K562 (cell line): ENCODE measurements at regions not wholly inside any gene's neighbourhood (a gene's known extent, or its start where the extent isn't known, plus 50 kb on each side); places are given as distances from the start of the nearest gene placed in this dataset.

Experiments
- ATAC-seq: fragments of 200-7000 bp; cut with Tn5 transposase; 3 replicates; pipeline ENCODE4 v1.9.1; 2020; ENCODE audit warnings: moderate library complexity
- BruUV-seq: library from RNA; stranded (reverse); fragments of 400-500 nt; replicated peaks from 2 replicates; lab custom pipeline; 2021; lab: Mats Ljungman, UMichigan
- CTCF ChIA-PET: fragments of 300-600 bp; formaldehyde crosslinking; extraction: SDS; loops from one replicate; lab custom pipeline; 2021; ENCODE audit warnings: low intra/inter-chr PET ratio; lab: Yijun Ruan, JAX
- POLR2A ChIA-PET: fragments of 300-600, 350-650 bp; sonication (Branson Sonifier 250); formaldehyde crosslinking; extraction: SDS; loops from one replicate; lab custom pipeline; 2021; ENCODE audit warnings: antibody characterized with exemption, inconsistent platforms; lab: Yijun Ruan, JAX
- DNase-seq, 4 experiments: peaks; one replicate each; pipeline versions ENCODE4 v3.0.0 to v3.0.0-alpha.2; 2011 to 2018; ENCODE audit warnings: low spot score in 3 of 4, mixed read lengths in 3 of 4; ENCODE audit errors: extremely low read depth in 1 of 4
- FAIRE-seq: peaks from 2 replicates; lab custom pipeline; 2011; peaks lifted over from hg19 to GRCh38; lab: Jason Lieb, UNC
- H2AFZ ChIP-seq: 2 replicates; pipeline ENCODE4 v1.6.0; 2011; ENCODE audit warnings: low read depth, low read length, control low read depth, inconsistent platforms
- H3K27ac ChIP-seq: fragments of 200-600 bp; 3 replicates; pipeline ENCODE4 v1.8.0; 2011; ENCODE audit warnings: low read depth, mild to moderate bottlenecking, control low read depth, inconsistent platforms, low read length, moderate library complexity, mixed read lengths; ENCODE audit errors: extremely low read depth
- H3K27me3 ChIP-seq, 2 experiments: fragments of 300-600 bp in 1 of 2; 2 replicates in 1 of 2; 3 replicates in 1 of 2; pipeline versions ENCODE4 v1.6.0 to v1.8.0; 2011; ENCODE audit warnings: inconsistent platforms in 2 of 2, low read length in 2 of 2, mild to moderate bottlenecking in 1 of 2, mixed read lengths in 1 of 2, moderate library complexity in 1 of 2; ENCODE audit not compliant: control insufficient read depth in 2 of 2, insufficient read depth in 2 of 2
- H3K36me3 ChIP-seq: fragments of 300-600 bp; 3 replicates; pipeline ENCODE4 v1.8.0; 2011; ENCODE audit warnings: mild to moderate bottlenecking, low read length, inconsistent platforms; ENCODE audit not compliant: control insufficient read depth, insufficient read depth
- H3K4me1 ChIP-seq, 2 experiments: fragments of 200-600 bp in 1 of 2; replicated peaks in 1 of 2; 2 replicates in 1 of 2; 3 replicates in 1 of 2; pipeline versions ENCODE4 v1.5.1 to v1.8.0; 2011; ENCODE audit warnings: inconsistent platforms in 2 of 2, low read length in 2 of 2, mild to moderate bottlenecking in 1 of 2, mixed read lengths in 1 of 2, moderate library complexity in 1 of 2; ENCODE audit not compliant: control insufficient read depth in 2 of 2, insufficient read depth in 2 of 2
- H3K4me2 ChIP-seq: 2 replicates; pipeline ENCODE4 v1.6.1; 2011; ENCODE audit warnings: low read length, control low read depth, inconsistent platforms, mixed read lengths; ENCODE audit not compliant: insufficient read depth
- H3K4me3 ChIP-seq: fragments of 200-600 bp; sonication (generic), shearing (Covaris generic); 2 replicates; pipeline ENCODE4 v1.5.1; 2016; ENCODE audit warnings: control low read depth, inconsistent platforms
- H3K79me2 ChIP-seq: fragments of 200-600 bp; 3 replicates; pipeline ENCODE4 v1.8.0; 2011; ENCODE audit warnings: low read length, inconsistent platforms; ENCODE audit not compliant: control insufficient read depth, insufficient read depth
- H3K9ac ChIP-seq, 2 experiments: 2 replicates each; pipeline versions ENCODE4 v1.6.0 to v1.6.1; 2011; ENCODE audit warnings: low read depth in 2 of 2, low read length in 2 of 2, control low read depth in 1 of 2, inconsistent platforms in 1 of 2, mild to moderate bottlenecking in 1 of 2, mixed read lengths in 1 of 2; ENCODE audit not compliant: insufficient read depth in 1 of 2
- H3K9me1 ChIP-seq: one replicate; pipeline ENCODE4 v1.6.0; 2011; ENCODE audit warnings: inconsistent platforms, mild to moderate bottlenecking, low read length, moderate library complexity; ENCODE audit not compliant: control insufficient read depth, insufficient read depth
- H3K9me3 ChIP-seq: replicated peaks from 2 replicates; pipeline ENCODE4 v1.5.1; 2011; ENCODE audit warnings: low read depth, low read length, inconsistent platforms; ENCODE audit not compliant: control insufficient read depth, insufficient read depth
- H4K20me1 ChIP-seq: replicated peaks from 2 replicates; pipeline ENCODE4 v1.6.1; 2011; ENCODE audit warnings: low read length, inconsistent platforms, mixed read lengths; ENCODE audit not compliant: control insufficient read depth, insufficient read depth
- ARHGAP35 ChIP-seq: fragments of 450-650 bp; IDR thresholded peaks from 2 replicates; pipeline ENCODE4 v1.6.1; 2018; ENCODE audit not compliant: partially characterized antibody
- ARID3B ChIP-seq: fragments of 250-450 bp; sonication (Bioruptor Pico); IDR thresholded peaks from 2 replicates; pipeline ENCODE4 v1.4.0; 2020; ENCODE audit warnings: borderline replicate concordance
- BACH1 ChIP-seq: fragments of 200-800 bp; sonication (Bioruptor generic); IDR thresholded peaks from 2 replicates; pipeline ENCODE4 v1.6.1; 2016; ENCODE audit warnings: missing genetic modification characterization, missing compliant biosample characterization
- ETV1 ChIP-seq: fragments of 450-650 bp; conservative IDR thresholded peaks from 2 replicates; pipeline ENCODE4 v1.6.1; 2016; ENCODE audit warnings: missing genetic modification characterization, control low read depth, low read depth, missing compliant biosample characterization
- GATAD2A ChIP-seq: fragments of 450-650 bp; IDR thresholded peaks from 2 replicates; pipeline ENCODE4 v1.6.1; 2017
- KLF13 ChIP-seq: fragments of 450-650 bp; IDR thresholded peaks from 2 replicates; pipeline ENCODE4 v1.6.1; 2016; ENCODE audit warnings: missing genetic modification characterization, low read depth, mild to moderate bottlenecking, missing compliant biosample characterization, moderate library complexity, borderline replicate concordance
- LEF1 ChIP-seq: fragments of 450-650 bp; IDR thresholded peaks from 2 replicates; pipeline ENCODE4 v1.6.1; 2016; ENCODE audit warnings: mild to moderate bottlenecking
- MCM3 ChIP-seq: fragments of 450-650 bp; IDR thresholded peaks from 2 replicates; pipeline ENCODE4 v1.6.1; 2016
- SAP30 ChIP-seq: fragments of 200-600 bp; sonication (generic); IDR thresholded peaks from 2 replicates; pipeline ENCODE4 v1.6.1; 2012; ENCODE audit warnings: borderline replicate concordance, low read depth, mild to moderate bottlenecking, moderate library complexity, low read length, control low read depth, inconsistent platforms; ENCODE audit not compliant: insufficient read depth, poor library complexity, severe bottlenecking
- TEAD1 ChIP-seq, 2 experiments: fragments of 450-650 bp in 1 of 2; sonication (generic) in 1 of 2; formaldehyde crosslinking; IDR thresholded peaks; 2 replicates each; pipeline versions ENCODE4 v1.4.0 to v1.8.0; 2020 to 2022; ENCODE audit warnings: mild to moderate bottlenecking in 2 of 2, missing genetic modification reagents in 1 of 2
- ZNF224 ChIP-seq: sonication (generic); formaldehyde crosslinking; IDR thresholded peaks from 2 replicates; pipeline ENCODE4 v1.8.0; 2022; ENCODE audit warnings: mild to moderate bottlenecking, missing genetic modification reagents
- ZNF24 ChIP-seq: fragments of 450-650 bp; IDR thresholded peaks from 2 replicates; pipeline ENCODE4 v1.6.1; 2016
- ZNF316 ChIP-seq: fragments of 450-650 bp; IDR thresholded peaks from 2 replicates; pipeline ENCODE4 v1.6.1; 2016
- ZNF589 ChIP-seq: fragments of 200-800 bp; sonication (Bioruptor generic); IDR thresholded peaks from 2 replicates; pipeline ENCODE4 v1.6.1; 2016; ENCODE audit warnings: low read depth, missing genetic modification characterization, missing compliant biosample characterization
- WGBS: fragments of 100-300 bp; shearing (Covaris generic); methylation state at CpG from one replicate; pipeline ENCODE4 v1.1.6; 2016; ENCODE audit warnings: low coverage, mixed read lengths; ENCODE audit not compliant: insufficient coverage; ENCODE audit errors: missing lambda C conversion rate; 5-methylcytosine and 5-hydroxymethylcytosine counted together
- in situ Hi-C: fragments of 300-500 bp; cut with MboI; formaldehyde crosslinking; loops from 4 replicates; pipeline ENCODE4 v1.15.0; 2018; ENCODE audit warnings: inconsistent platforms, mixed read lengths
- intact Hi-C: fragments of 100-400 bp; cut with micrococcal nuclease; formaldehyde crosslinking; loops from 2 replicates; pipeline ENCODE4 v1.14.2; 2022
- TF ChIP-seq, protein P1 (sequence below): sonication (generic); formaldehyde crosslinking; IDR thresholded peaks from 2 replicates; pipeline ENCODE4 v1.8.0; 2023; ENCODE audit warnings: mild to moderate bottlenecking, missing genetic modification reagents
- TF ChIP-seq, protein P2 (sequence below): sonication (generic); formaldehyde crosslinking; IDR thresholded peaks from 2 replicates; pipeline ENCODE4 v1.8.0; 2023; ENCODE audit warnings: mild to moderate bottlenecking, missing genetic modification reagents

- Histone ChIP-seq H4K20me1 (no peaks in the 10 kb centered on the region), H3K9me1 (no peaks in the 10 kb centered on the region), H3K4me3 (no peak overlapping the region), H3K27ac (no peak overlapping the region), H2AFZ (no peak overlapping the region), H3K4me1 (no peaks in the 10 kb centered on the region), H3K4me2 (no peak overlapping the region), H3K9ac (no peak overlapping the region), H3K36me3 (no peaks in the 10 kb centered on the region), H3K27me3 (no peaks in the 10 kb centered on the region), H3K9me3 (no peaks in the 10 kb centered on the region), H3K79me2 (no peaks in the 10 kb centered on the region)
- ATAC-seq (no peak), FAIRE-seq (no peak), DNase-seq (no peak)
- ChIA-PET CTCF (no interaction called here), POLR2A (no interaction called here)
- no TSS peak for BruUV-seq
- 2% methylated on average over 3 of the region's 3 CpGs for WGBS
- in situ Hi-C loops (no loop called here), intact Hi-C loops (no loop called here)
- TF ChIP-seq, protein P1, sequence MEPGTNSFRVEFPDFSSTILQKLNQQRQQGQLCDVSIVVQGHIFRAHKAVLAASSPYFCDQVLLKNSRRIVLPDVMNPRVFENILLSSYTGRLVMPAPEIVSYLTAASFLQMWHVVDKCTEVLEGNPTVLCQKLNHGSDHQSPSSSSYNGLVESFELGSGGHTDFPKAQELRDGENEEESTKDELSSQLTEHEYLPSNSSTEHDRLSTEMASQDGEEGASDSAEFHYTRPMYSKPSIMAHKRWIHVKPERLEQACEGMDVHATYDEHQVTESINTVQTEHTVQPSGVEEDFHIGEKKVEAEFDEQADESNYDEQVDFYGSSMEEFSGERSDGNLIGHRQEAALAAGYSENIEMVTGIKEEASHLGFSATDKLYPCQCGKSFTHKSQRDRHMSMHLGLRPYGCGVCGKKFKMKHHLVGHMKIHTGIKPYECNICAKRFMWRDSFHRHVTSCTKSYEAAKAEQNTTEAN (CRISPR knock-in tag): no peak
- no peak for TF ChIP-seq BACH1
- no peak for TF ChIP-seq ARID3B (CRISPR knock-in tag)
- no peak for TF ChIP-seq ZNF24
- no peak for TF ChIP-seq ARHGAP35
- TF ChIP-seq KLF13: no peak
- TF ChIP-seq GATAD2A: no peak
- TF ChIP-seq LEF1: no peak
- no peak for TF ChIP-seq ZNF316
- no peak for TF ChIP-seq ZNF224
- TF ChIP-seq TEAD1 (CRISPR knock-in tag; IDR thresholded peaks at IDR 0.05): no peak
- no peak for TF ChIP-seq MCM3
- TF ChIP-seq, protein P2, sequence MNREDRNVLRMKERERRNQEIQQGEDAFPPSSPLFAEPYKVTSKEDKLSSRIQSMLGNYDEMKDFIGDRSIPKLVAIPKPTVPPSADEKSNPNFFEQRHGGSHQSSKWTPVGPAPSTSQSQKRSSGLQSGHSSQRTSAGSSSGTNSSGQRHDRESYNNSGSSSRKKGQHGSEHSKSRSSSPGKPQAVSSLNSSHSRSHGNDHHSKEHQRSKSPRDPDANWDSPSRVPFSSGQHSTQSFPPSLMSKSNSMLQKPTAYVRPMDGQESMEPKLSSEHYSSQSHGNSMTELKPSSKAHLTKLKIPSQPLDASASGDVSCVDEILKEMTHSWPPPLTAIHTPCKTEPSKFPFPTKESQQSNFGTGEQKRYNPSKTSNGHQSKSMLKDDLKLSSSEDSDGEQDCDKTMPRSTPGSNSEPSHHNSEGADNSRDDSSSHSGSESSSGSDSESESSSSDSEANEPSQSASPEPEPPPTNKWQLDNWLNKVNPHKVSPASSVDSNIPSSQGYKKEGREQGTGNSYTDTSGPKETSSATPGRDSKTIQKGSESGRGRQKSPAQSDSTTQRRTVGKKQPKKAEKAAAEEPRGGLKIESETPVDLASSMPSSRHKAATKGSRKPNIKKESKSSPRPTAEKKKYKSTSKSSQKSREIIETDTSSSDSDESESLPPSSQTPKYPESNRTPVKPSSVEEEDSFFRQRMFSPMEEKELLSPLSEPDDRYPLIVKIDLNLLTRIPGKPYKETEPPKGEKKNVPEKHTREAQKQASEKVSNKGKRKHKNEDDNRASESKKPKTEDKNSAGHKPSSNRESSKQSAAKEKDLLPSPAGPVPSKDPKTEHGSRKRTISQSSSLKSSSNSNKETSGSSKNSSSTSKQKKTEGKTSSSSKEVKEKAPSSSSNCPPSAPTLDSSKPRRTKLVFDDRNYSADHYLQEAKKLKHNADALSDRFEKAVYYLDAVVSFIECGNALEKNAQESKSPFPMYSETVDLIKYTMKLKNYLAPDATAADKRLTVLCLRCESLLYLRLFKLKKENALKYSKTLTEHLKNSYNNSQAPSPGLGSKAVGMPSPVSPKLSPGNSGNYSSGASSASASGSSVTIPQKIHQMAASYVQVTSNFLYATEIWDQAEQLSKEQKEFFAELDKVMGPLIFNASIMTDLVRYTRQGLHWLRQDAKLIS (CRISPR knock-in tag): no peak
- TF ChIP-seq SAP30: no peak
- TF ChIP-seq ZNF589 (CRISPR knock-in tag): no peak
- no peak for TF ChIP-seq ETV1 (tag)
Measured at GRCh38 chr3:153693207-153693606, 428.0 kb upstream of the ARHGEF26 start.
